AG09319 (cell line): ENCODE measurements at regions not wholly inside any gene's neighbourhood (a gene's known extent, or its start where the extent isn't known, plus 50 kb on each side); places are given as distances from the start of the nearest gene placed in this dataset.

Experiments
- DNase-seq: peaks from one replicate; pipeline ENCODE4 v3.0.0-alpha.2; 2010; ENCODE audit warnings: low read depth; ENCODE audit errors: extremely low read depth
- TF ChIP-seq, protein P1 (sequence below): IDR thresholded peaks from 2 replicates; pipeline ENCODE4 v1.5.1; 2011; ENCODE audit warnings: low read depth, mild to moderate bottlenecking, inconsistent platforms, low read length, moderate library complexity

DNA sequence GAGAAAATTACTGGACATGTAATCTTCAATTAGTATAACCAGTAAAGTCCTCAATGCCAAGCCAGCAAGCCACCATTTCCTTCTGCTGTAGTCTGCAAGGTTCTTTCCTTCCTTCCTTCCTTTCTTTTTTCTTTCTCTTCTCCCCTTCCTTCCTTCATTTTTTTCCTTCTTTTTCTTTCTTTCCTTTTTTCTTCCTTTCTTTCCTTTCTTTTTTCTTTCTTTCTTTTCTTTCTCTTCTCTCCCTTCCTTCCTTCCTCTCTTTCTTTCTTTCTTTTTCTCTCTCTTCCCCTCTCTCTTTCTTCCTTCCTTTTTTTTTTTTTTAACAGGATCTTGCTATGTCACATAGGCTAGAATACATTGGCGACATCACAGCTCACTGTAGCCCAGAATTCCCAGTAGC is 369.8 kb downstream of the SEMA3D start:
- DNase-seq, result no peak

DNA sequence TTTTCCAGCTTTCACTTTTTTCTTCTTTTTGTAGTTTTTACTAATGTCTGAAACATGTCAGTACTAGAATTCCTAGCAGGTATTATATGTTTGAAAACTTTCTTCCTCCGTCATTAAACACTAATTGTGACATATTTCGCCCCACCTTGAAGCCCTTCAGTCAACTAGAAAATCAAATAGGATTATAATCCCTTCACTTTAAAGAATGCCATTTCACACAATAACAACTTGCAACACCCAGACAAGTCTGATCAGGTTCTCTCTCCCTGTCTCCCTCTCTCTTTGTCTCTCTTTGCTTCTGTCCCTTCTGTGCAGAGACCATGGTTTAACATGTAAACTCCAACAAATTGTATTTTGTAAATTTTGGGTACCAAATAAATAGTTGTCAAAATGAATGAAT is 373.5 kb downstream of the SEMA3D start:
- no peak for DNase-seq
- TF ChIP-seq, protein P1, sequence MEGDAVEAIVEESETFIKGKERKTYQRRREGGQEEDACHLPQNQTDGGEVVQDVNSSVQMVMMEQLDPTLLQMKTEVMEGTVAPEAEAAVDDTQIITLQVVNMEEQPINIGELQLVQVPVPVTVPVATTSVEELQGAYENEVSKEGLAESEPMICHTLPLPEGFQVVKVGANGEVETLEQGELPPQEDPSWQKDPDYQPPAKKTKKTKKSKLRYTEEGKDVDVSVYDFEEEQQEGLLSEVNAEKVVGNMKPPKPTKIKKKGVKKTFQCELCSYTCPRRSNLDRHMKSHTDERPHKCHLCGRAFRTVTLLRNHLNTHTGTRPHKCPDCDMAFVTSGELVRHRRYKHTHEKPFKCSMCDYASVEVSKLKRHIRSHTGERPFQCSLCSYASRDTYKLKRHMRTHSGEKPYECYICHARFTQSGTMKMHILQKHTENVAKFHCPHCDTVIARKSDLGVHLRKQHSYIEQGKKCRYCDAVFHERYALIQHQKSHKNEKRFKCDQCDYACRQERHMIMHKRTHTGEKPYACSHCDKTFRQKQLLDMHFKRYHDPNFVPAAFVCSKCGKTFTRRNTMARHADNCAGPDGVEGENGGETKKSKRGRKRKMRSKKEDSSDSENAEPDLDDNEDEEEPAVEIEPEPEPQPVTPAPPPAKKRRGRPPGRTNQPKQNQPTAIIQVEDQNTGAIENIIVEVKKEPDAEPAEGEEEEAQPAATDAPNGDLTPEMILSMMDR, result no peak

More for the DNA sequence above, 369.8 kb downstream of the SEMA3D start:
- TF ChIP-seq, protein P1, result no peak

DNA sequence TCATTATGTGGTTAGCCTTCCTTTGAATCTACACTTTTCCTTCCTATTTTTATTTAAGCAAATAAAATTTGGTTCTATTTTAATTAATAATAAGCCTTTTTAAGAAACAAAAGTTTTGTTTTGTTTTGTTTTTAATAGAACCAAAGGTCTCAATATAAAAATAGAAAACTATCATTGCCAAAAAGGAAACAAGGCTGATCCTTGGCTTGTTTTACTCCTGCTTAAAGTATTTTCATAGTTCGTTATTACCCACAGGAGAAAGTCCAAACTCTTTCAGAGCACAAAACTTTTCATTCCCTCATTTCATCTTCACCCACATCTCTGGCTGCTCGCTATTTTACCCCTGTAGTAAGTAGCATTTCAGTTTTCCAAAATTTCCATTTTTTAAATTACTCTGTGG is 374.8 kb downstream of the SEMA3D start:
- no peak for DNase-seq
- TF ChIP-seq, protein P1, result no peak

DNA sequence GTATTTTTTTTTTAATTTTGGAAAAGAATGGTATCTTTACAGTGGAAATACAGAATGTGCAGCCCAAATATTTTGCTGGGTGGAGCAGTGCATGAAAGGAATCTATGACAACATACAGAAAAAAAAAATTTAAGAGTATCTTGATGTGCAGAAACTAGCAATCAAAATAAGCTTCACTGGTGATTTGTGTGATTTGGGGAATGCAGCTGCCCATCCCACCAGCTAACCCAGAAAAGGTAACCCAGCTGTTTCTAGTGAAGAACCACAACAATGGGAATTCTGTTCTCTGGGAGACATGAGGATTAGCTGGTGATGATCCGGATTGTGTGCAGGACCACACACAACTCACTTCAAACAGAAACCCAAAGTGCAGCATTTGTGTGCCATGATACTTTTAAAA is 375.5 kb downstream of the SEMA3D start:
- TF ChIP-seq, protein P1, result no peak
- no peak for DNase-seq

DNA sequence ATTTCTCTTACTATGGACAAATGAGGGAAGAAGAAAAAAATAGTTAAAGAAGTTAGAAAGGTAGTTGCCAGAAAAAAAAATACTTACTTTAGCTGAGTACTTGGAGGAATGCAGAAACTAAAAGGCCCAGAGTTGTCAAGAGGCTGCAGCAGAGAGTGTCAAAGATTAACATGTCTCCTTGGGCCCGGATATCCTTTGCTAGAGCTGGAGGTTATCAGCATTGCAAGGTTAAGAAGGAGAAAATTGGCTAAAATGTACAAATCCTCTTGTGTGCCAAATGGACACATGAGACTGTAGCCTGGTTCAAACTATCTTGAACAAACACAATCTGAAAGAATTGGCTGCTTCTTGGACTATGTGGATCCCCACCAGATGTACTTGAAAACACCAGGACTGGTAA is 377.0 kb downstream of the SEMA3D start:
- TF ChIP-seq, protein P1, result no peak
- no peak for DNase-seq

DNA sequence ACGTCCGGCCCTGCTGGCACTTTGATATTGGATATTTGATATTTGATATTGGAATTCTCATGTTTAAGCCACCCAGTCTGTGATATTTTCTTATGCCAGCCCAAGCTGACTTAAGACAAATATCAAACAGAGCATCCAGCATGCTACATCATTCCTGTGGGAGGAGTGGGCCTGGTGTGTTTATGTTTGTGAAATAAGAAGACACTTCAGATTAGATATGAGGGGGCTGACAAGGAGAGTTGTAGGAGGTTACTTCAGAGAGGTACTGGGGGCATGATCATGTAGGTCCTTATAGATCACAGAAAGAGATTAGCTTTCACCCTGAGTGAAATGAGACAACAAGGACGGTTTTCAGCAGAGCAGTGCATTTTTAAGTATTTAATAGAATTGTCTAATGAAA is 382.9 kb downstream of the SEMA3D start:
- TF ChIP-seq, protein P1, result no peak
- no peak for DNase-seq

DNA sequence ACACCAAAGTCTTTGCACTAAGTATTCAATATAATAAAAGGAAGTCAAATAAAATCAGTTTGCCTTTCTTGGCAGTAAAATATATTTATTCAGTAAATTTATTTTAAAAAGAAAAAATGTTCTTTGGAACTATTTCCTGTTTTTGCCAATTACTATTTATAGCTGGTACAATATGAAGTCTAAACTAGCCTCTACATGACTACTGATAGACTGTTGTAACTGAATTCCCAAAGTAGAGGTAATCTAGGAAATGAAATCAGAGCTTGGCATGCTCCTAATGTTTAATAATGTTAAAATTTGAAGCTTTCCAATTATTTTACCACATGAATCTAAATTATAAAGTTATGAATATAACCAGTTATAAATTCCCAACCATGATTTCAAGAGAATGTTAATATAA is 385.5 kb downstream of the SEMA3D start:
- TF ChIP-seq, protein P1, result no peak

More for the DNA sequence above, 385.5 kb downstream of the SEMA3D start:
- no peak for DNase-seq
